ENCODE measurements at regions not wholly inside any gene's neighbourhood (a gene's known extent, or its start where the extent isn't known, plus 50 kb on each side); places are given as distances from the start of the nearest gene placed in this dataset.

- no peaks in the 10 kb centered on the region for H3K4me1 ChIP-seq
- H3K4me3 ChIP-seq: no peak overlapping the region
- no peaks in the 10 kb centered on the region for H3K27me3 ChIP-seq
- 66 to 92% (median 91%) methylated on average over 3 of the region's 3 CpGs for WGBS, 4 donors
- TF ChIP-seq POLR2A (IDR thresholded peaks at IDR 0.05) (no peak), CTCF (IDR thresholded peaks at IDR 0.05) (no peak)
- DNase-seq (no peak), ATAC-seq (no peak)
- no peak overlapping the region for H3K27ac ChIP-seq
- intact Hi-C loops (cut with DNase I): no loop called here
- H3K36me3 ChIP-seq: no peaks in the 10 kb centered on the region
- H3K9me3 ChIP-seq: peaks cover 0 to 5% (median 0%) of the 10 kb centered on the region in 12 donors
Observed at GRCh38 chr9:10697044-10697443, 84.2 kb upstream of the PTPRD start.

- Histone ChIP-seq H3K36me3 (no peaks in the 10 kb centered on the region), H3K27ac (no peak overlapping the region), H3K4me3 (no peak overlapping the region), H3K4me1 (no peaks in the 10 kb centered on the region), H3K27me3 (no peaks in the 10 kb centered on the region), H3K9me3 (peaks cover 0 to 7% (median 0%) of the 10 kb centered on the region in 12 donors)
- ATAC-seq: no peak
- intact Hi-C loops (cut with DNase I): no loop called here
- TF ChIP-seq CTCF (IDR thresholded peaks at IDR 0.05) (no peak), POLR2A (IDR thresholded peaks at IDR 0.05) (no peak)
- DNase-seq: no peak
Observed at GRCh38 chr9:10700291-10700690, 87.5 kb upstream of the PTPRD start.

GRCh38 chr9:10700915-10701314, 88.1 kb upstream of the PTPRD start:
- no peak for TF ChIP-seq CTCF (IDR thresholded peaks at IDR 0.05)
- no peak for TF ChIP-seq POLR2A (IDR thresholded peaks at IDR 0.05)
- DNase-seq (no peak), ATAC-seq (no peak)
- H3K4me3 ChIP-seq: no peak overlapping the region
- no peaks in the 10 kb centered on the region for H3K36me3 ChIP-seq
- no peaks in the 10 kb centered on the region for H3K4me1 ChIP-seq
- intact Hi-C loops (cut with DNase I): no loop called here
- no peaks in the 10 kb centered on the region for H3K27me3 ChIP-seq
- WGBS, 4 donors: 54 to 84% (median 72%) methylated on average over 3 of the region's 3 CpGs
- no peak overlapping the region for H3K27ac ChIP-seq
- peaks cover 0 to 7% (median 0%) of the 10 kb centered on the region in 12 donors for H3K9me3 ChIP-seq

DNA sequence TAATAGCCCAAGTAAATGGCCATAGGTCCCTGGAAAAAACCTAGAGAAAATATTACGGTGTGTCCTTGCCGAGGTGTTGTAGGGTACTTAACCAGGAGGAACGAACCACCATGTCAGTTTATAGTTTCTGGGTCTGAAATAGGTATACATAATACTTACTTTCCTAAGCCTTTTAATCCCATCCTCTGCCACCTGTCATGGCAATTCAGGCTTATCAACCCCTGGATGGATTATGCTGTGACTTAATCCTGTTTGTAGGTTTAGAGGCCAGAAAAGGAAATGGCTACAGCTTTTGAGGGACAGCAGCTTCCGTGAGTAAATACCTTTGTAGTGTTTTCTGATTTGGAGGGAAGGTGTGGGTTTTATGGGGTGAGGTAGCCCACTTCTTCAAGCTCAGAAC, 89.1 kb upstream of the PTPRD start:
- 79 to 89% (median 83%) methylated on average over 4 of the region's 4 CpGs for WGBS, 4 donors
- TF ChIP-seq POLR2A (IDR thresholded peaks at IDR 0.05) (no peak), CTCF (IDR thresholded peaks at IDR 0.05) (no peak)
- H3K4me3 ChIP-seq: no peak overlapping the region
- H3K27me3 ChIP-seq: no peaks in the 10 kb centered on the region
- peaks cover 0 to 7% (median 0%) of the 10 kb centered on the region in 12 donors for H3K9me3 ChIP-seq
- ATAC-seq: no peak
- H3K36me3 ChIP-seq: no peaks in the 10 kb centered on the region
- H3K4me1 ChIP-seq: no peaks in the 10 kb centered on the region
- DNase-seq: no peak
- intact Hi-C loops (cut with DNase I): no loop called here
- H3K27ac ChIP-seq: no peak overlapping the region

All from heart left ventricle (tissue), 16 donors.